ENCODE measurements at regions not wholly inside any gene's neighbourhood (a gene's known extent, or its start where the extent isn't known, plus 50 kb on each side); places are given as distances from the start of the nearest gene placed in this dataset.

DNA sequence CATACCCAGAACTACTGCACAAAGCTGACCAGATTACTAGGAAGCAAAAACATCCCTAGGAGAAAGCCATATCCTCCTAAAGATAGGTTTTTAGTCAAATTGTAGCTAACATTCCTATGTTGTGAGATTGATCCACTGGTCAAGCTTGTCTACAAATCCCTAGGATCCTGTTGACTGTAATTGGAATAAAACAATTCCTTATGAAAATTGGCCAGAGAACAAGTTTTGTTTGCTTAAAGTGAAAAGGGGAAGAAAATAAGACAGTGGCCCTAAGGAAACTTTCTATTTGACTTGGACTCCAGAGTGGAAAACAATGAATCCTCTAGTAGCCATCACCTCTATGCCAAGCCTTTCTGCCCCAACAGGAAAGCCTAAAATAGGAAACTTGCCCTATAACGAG lies 645.2 kb upstream of the USP24 start (continued):
- no peak for TF ChIP-seq BORCS8-MEF2B (CRISPR knock-in tag; IDR thresholded peaks at IDR 0.05)
- no peak for TF ChIP-seq HNF4A (CRISPR knock-in tag; IDR thresholded peaks at IDR 0.05)
- TF ChIP-seq ZFP62 (CRISPR knock-in tag; IDR thresholded peaks at IDR 0.05) = no peak
- TF ChIP-seq SMARCE1 (IDR thresholded peaks at IDR 0.05; ENCODE audit: borderline replicate concordance) = no peak
- no peak for TF ChIP-seq ZSCAN31 (CRISPR knock-in tag; IDR thresholded peaks at IDR 0.05; ENCODE audit: low read depth)
- no peak for TF ChIP-seq PHB2 (IDR thresholded peaks at IDR 0.05; ENCODE audit: partially characterized antibody)
- no peak for TF ChIP-seq ZNF564 (CRISPR knock-in tag; IDR thresholded peaks at IDR 0.05)
- no peak for TF ChIP-seq KDM3A (CRISPR knock-in tag; IDR thresholded peaks at IDR 0.05; ENCODE audit: low read depth)
- no peak for TF ChIP-seq SP2 (CRISPR knock-in tag; IDR thresholded peaks at IDR 0.05)
- no peak for TF ChIP-seq NFKB2 (CRISPR knock-in tag; IDR thresholded peaks at IDR 0.05; ENCODE audit: borderline replicate concordance)
- no peak for TF ChIP-seq RAD21 (CRISPR knock-in tag; IDR thresholded peaks at IDR 0.05)
- TF ChIP-seq CBX5 (CRISPR knock-in tag; IDR thresholded peaks at IDR 0.05; ENCODE audit: borderline replicate concordance) = no peak
- no peak for TF ChIP-seq ZKSCAN8 (CRISPR knock-in tag; IDR thresholded peaks at IDR 0.05; ENCODE audit: borderline replicate concordance)
- no peak for TF ChIP-seq SSRP1 (CRISPR knock-in tag; IDR thresholded peaks at IDR 0.05)
- TF ChIP-seq ZKSCAN1 (IDR thresholded peaks at IDR 0.05; ENCODE audit: low read length) = no peak

GRCh38 chr1:55854911-55855310 lies 639.7 kb upstream of the USP24 start:
- no peak overlapping the region for H3K4me3 ChIP-seq (replicated peaks in 1 of 3; ENCODE audit: insufficient read depth in 1 of 3, low read depth in 2 of 3, low read length in 3 of 3)
- H3K27me3 ChIP-seq (ENCODE audit: control insufficient read depth in 1 of 2, insufficient read depth in 2 of 2, low read length in 2 of 2) = 0 out of 5 replicates have a peak, but pooled peaks cover 0 to 1% of the 10 kb centered on the region in 2 experiments
- H3K4me1 ChIP-seq (ENCODE audit: insufficient read depth, low read length) = no peaks in the 10 kb centered on the region
- no peak overlapping the region for H3K4me2 ChIP-seq (ENCODE audit: low read depth, low read length)
- H3K9me3 ChIP-seq (ENCODE audit: low read length) = no peaks in the 10 kb centered on the region
- no TSS peak for BruUV-seq (replicated peaks)
- no peak overlapping the region for H3K27ac ChIP-seq (ENCODE audit: extremely low read length, insufficient read depth, low read length)
- in situ Hi-C loops (cut with HindIII; ENCODE audit: extremely low pct_ligation_motif_present, low pct_unique_long_range_greater_than_20kb) (loop anchor here (25.0 kb wide), 1 partner anchor 732 kb away; the partner anchor contains the start of gene PLPP3), intact Hi-C loops (cut with micrococcal nuclease; ENCODE audit: unreplicated experiment) (no loop called here)
- no peak overlapping the region for H3K9ac ChIP-seq (ENCODE audit: insufficient read depth, low read depth, low read length)
- WGBS (ENCODE audit: low lambda C conversion rate) = 21% methylated on average over 2 of the region's 2 CpGs
- FAIRE-seq (no peak), DNase-seq (ENCODE audit: low spot score) (no peak), ATAC-seq (no peak)
- no peaks in the 10 kb centered on the region for H4K20me1 ChIP-seq (ENCODE audit: insufficient read depth, low read length)
- H3K36me3 ChIP-seq (replicated peaks in 1 of 2; ENCODE audit: control insufficient read depth in 1 of 2, insufficient read depth in 2 of 2, low read length in 2 of 2) = no peaks in the 10 kb centered on the region
- CTCF ChIA-PET (ENCODE audit: low intra/inter-chr PET ratio, low total read pairs) = no interaction called here
- H3K79me2 ChIP-seq (ENCODE audit: insufficient read depth, low read length) = no peaks in the 10 kb centered on the region
- POLR2A ChIA-PET = no interaction called here
- H2AFZ ChIP-seq (ENCODE audit: low read length) = no peak overlapping the region
- TF ChIP-seq POLR2AphosphoS2 (IDR thresholded peaks at IDR 0.05; ENCODE audit: low read depth, low read length) = no peak
- TF ChIP-seq, protein P1, sequence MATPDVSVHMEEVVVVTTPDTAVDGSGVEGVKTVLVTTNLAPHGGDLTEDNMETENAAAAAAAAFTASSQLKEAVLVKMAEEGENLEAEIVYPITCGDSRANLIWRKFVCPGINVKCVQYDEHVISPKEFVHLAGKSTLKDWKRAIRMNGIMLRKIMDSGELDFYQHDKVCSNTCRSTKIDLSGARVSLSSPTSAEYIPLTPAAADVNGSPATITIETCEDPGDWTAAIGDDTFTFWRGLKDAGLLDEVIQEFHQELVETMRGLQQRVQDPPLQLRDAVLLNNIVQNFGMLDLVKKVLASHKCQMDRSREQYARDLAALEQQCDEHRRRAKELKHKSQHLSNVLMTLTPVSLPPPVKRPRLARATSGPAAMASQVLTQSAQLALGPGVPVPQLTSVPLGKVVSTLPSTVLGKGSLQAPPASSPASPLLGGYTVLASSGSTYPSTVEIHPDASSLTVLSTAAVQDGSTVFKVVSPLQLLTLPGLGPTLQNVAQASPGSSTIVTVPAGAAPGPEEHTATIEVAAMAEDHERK (CRISPR knock-in tag; IDR thresholded peaks at IDR 0.05; ENCODE audit: low read depth) = no peak
- no peak for TF ChIP-seq AKAP8 (CRISPR knock-in tag; IDR thresholded peaks at IDR 0.05)
- TF ChIP-seq ATF2 (CRISPR knock-in tag; IDR thresholded peaks at IDR 0.05) = no peak
- no peak for TF ChIP-seq CTCF (CRISPR knock-in tag; IDR thresholded peaks at IDR 0.05)
- TF ChIP-seq ZNF501 (CRISPR knock-in tag; IDR thresholded peaks at IDR 0.05) = no peak
- no peak for TF ChIP-seq ZNF275 (CRISPR knock-in tag; IDR thresholded peaks at IDR 0.05; ENCODE audit: borderline replicate concordance)
